HepG2 (cell line): ENCODE measurements at regions not wholly inside any gene's neighbourhood (a gene's known extent, or its start where the extent isn't known, plus 50 kb on each side); places are given as distances from the start of the nearest gene placed in this dataset.

Experiments
- ATAC-seq: fragments of 200-7000 bp; cut with Tn5 transposase; 3 replicates; pipeline ENCODE4 v1.9.1; 2020; ENCODE audit warnings: mild to moderate bottlenecking, moderate library complexity
- BruUV-seq: library from RNA; stranded (reverse); fragments of 400-500 nt; replicated peaks from 2 replicates; lab custom pipeline; 2021; lab: Mats Ljungman, UMichigan
- CTCF ChIA-PET: fragments of 300-600 bp; formaldehyde crosslinking; extraction: SDS; loops from one replicate; lab custom pipeline; 2021; ENCODE audit warnings: low total read pairs, inconsistent platforms, low intra/inter-chr PET ratio; lab: Yijun Ruan, JAX
- POLR2A ChIA-PET: fragments of 350-600 bp; sonication (Branson Sonifier 250); formaldehyde crosslinking; loops from one replicate; lab custom pipeline; 2020; ENCODE audit warnings: antibody characterized with exemption, inconsistent platforms; lab: Yijun Ruan, JAX
- DNase-seq: peaks from one replicate; pipeline ENCODE4 v3.0.0-alpha.2; 2015; ENCODE audit warnings: low spot score
- FAIRE-seq: peaks from 3 replicates; lab custom pipeline; 2011; peaks lifted over from hg19 to GRCh38; lab: Jason Lieb, UNC
- H2AFZ ChIP-seq: one replicate; pipeline ENCODE4 v1.6.1; 2011; ENCODE audit warnings: low read length, inconsistent platforms
- H3K27ac ChIP-seq: fragments of 300-600 bp; 3 replicates; pipeline ENCODE4 v1.8.0; 2011; ENCODE audit warnings: mixed run types, mild to moderate bottlenecking, mixed read lengths, low read length, inconsistent platforms; ENCODE audit not compliant: insufficient read depth; ENCODE audit errors: extremely low read length
- H3K27me3 ChIP-seq, 2 experiments: fragments of 200-600 bp in 1 of 2; 2 replicates in 1 of 2; 3 replicates in 1 of 2; pipeline versions ENCODE4 v1.6.0 to v1.8.0; 2011; ENCODE audit warnings: low read length in 2 of 2, mild to moderate bottlenecking in 2 of 2, moderate library complexity in 2 of 2, inconsistent platforms in 1 of 2; ENCODE audit not compliant: insufficient read depth in 2 of 2, control insufficient read depth in 1 of 2
- H3K36me3 ChIP-seq, 2 experiments: fragments of 200-600 bp in 1 of 2; replicated peaks in 1 of 2; 2 replicates in 1 of 2; 3 replicates in 1 of 2; pipeline versions ENCODE4 v1.5.1 to v1.8.0; 2011; ENCODE audit warnings: low read length in 2 of 2, inconsistent platforms in 1 of 2; ENCODE audit not compliant: insufficient read depth in 2 of 2, control insufficient read depth in 1 of 2
- H3K4me1 ChIP-seq: 2 replicates; pipeline ENCODE4 v1.5.1; 2012; ENCODE audit warnings: low read length, inconsistent platforms; ENCODE audit not compliant: insufficient read depth
- H3K4me2 ChIP-seq: 2 replicates; pipeline ENCODE4 v1.6.0; 2011; ENCODE audit warnings: low read depth, low read length, inconsistent platforms
- H3K4me3 ChIP-seq, 3 experiments: fragments of 200-600 bp in 1 of 3; sonication (generic), shearing (Covaris generic) in 1 of 3; replicated peaks in 1 of 3; 2 replicates each; pipeline ENCODE4 v1.5.1; 2011 to 2016; ENCODE audit warnings: low read length in 3 of 3, inconsistent platforms in 2 of 3, low read depth in 2 of 3, mild to moderate bottlenecking in 2 of 3, control low read depth in 1 of 3, mixed read lengths in 1 of 3; ENCODE audit not compliant: insufficient read depth in 1 of 3
- H3K79me2 ChIP-seq: one replicate; pipeline ENCODE4 v1.6.1; 2011; ENCODE audit warnings: low read length, inconsistent platforms; ENCODE audit not compliant: insufficient read depth
- H3K9ac ChIP-seq: 2 replicates; pipeline ENCODE4 v1.6.0; 2011; ENCODE audit warnings: mild to moderate bottlenecking, low read depth, low read length, inconsistent platforms; ENCODE audit not compliant: insufficient read depth
- H3K9me3 ChIP-seq: 2 replicates; pipeline ENCODE4 v1.5.1; 2012; ENCODE audit warnings: mild to moderate bottlenecking, low read length
- H4K20me1 ChIP-seq: 2 replicates; pipeline ENCODE4 v1.6.0; 2011; ENCODE audit warnings: inconsistent platforms, mild to moderate bottlenecking, low read length, moderate library complexity; ENCODE audit not compliant: insufficient read depth
- ATF7 ChIP-seq, 2 experiments: fragments of 450-650 bp in 1 of 2; sonication (generic) in 1 of 2; formaldehyde crosslinking in 1 of 2; IDR thresholded peaks; 2 replicates each; pipeline versions ENCODE4 v1.4.0 to v1.6.1; 2016 to 2020; ENCODE audit warnings: antibody characterized with exemption in 1 of 2, mild to moderate bottlenecking in 1 of 2, missing genetic modification reagents in 1 of 2
- CREB1 ChIP-seq, 2 experiments: fragments of 450-650 bp in 1 of 2; IDR thresholded peaks; 2 replicates each; pipeline ENCODE4 v1.6.1; 2016 to 2017; ENCODE audit warnings: control low read depth in 1 of 2, mild to moderate bottlenecking in 1 of 2, missing compliant biosample characterization in 1 of 2, missing genetic modification characterization in 1 of 2
- FOXP1 ChIP-seq, 2 experiments: fragments of 450-650 bp in 1 of 2; IDR thresholded peaks; 2 replicates each; pipeline ENCODE4 v1.6.1; 2017 to 2018; ENCODE audit warnings: antibody characterized with exemption in 1 of 2
- HMG20B ChIP-seq: conservative IDR thresholded peaks from 2 replicates; pipeline ENCODE4 v1.6.1; 2016; ENCODE audit warnings: missing genetic modification reagents, missing compliant biosample characterization
- MAFF ChIP-seq: IDR thresholded peaks from 2 replicates; pipeline ENCODE4 v1.6.1; 2011; ENCODE audit warnings: low read depth, low read length, improper control_type of control experiment
- MAFK ChIP-seq, 2 experiments: IDR thresholded peaks in 1 of 2; conservative IDR thresholded peaks in 1 of 2; 2 replicates each; pipeline ENCODE4 v1.6.1; 2011; ENCODE audit warnings: improper control_type of control experiment in 2 of 2, low read length in 2 of 2
- ZFP36L2 ChIP-seq: sonication (generic); formaldehyde crosslinking; IDR thresholded peaks from 2 replicates; pipeline ENCODE4 v1.4.0; 2020; ENCODE audit warnings: missing genetic modification reagents
- ZFP90 ChIP-seq: sonication (generic); formaldehyde crosslinking; IDR thresholded peaks from 2 replicates; pipeline ENCODE4 v1.8.0; 2022; ENCODE audit warnings: missing genetic modification reagents, mild to moderate bottlenecking, inconsistent platforms, borderline replicate concordance
- WGBS: methylation state at CpG from one replicate; pipeline ENCODE4 v1.1.6; 2017; ENCODE audit warnings: low lambda C conversion rate; 5-methylcytosine and 5-hydroxymethylcytosine counted together
- in situ Hi-C: cut with HindIII; loops from 2 replicates; pipeline ENCODE4 v1.10.0; 2017; ENCODE audit warnings: low pct_unique_long_range_greater_than_20kb; ENCODE audit not compliant: extremely low pct_ligation_motif_present
- intact Hi-C: fragments of 100-400 bp; cut with micrococcal nuclease; formaldehyde crosslinking; loops from one replicate; pipeline ENCODE4 v1.10.0; 2022; ENCODE audit not compliant: unreplicated experiment
- TF ChIP-seq, protein P1 (sequence below): sonication (generic); formaldehyde crosslinking; IDR thresholded peaks from 2 replicates; pipeline ENCODE4 v1.5.1; 2020; ENCODE audit warnings: missing genetic modification reagents, mild to moderate bottlenecking, borderline replicate concordance
- TF ChIP-seq, protein P2 (sequence below): sonication (generic); formaldehyde crosslinking; IDR thresholded peaks from 2 replicates; pipeline ENCODE4 v1.8.0; 2022; ENCODE audit warnings: mild to moderate bottlenecking, missing genetic modification reagents, moderate library complexity

DNA sequence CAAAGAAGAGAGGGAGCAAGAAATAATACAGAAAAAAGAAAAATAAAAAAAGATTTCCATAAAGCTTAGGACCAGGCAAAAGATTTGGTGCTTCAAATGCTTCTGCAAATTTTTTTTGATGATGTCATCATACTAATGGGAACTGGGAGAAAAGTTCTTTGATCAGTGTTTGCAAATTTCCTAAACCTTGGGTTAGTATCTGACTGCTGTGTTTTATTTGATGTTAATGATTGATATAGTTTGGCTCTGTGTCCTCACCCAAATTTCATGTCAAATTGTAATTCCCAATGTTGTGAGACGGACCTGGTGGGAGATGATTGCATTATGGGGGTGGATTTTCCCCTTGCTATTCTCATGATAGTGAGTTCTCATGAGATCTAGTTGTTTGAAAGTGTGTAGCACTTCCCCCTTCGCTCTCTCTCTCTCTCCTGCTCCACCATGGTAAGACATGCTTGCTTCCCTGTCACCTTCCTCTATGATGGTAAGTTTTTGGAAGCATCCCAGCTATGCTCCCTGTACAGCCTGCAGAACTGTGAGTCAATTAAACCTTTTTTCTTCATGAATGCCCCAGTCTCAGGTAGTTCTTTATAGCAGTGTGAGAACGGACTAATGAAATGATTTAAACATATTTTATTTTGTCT, 72.6 kb downstream of the TMEM100 start:
- ChIA-PET CTCF (no interaction called here), POLR2A (no interaction called here)
- Histone ChIP-seq H4K20me1 (no peaks in the 10 kb centered on the region), H3K79me2 (no peaks in the 10 kb centered on the region), H3K9ac (no peak overlapping the region), H3K4me1 (no peaks in the 10 kb centered on the region), H3K4me2 (no peak overlapping the region), H2AFZ (no peak overlapping the region), H3K9me3 (no peaks in the 10 kb centered on the region), H3K27ac (no peak overlapping the region), H3K36me3 (no peaks in the 10 kb centered on the region), H3K27me3 (peaks cover 0 to 4% of the 10 kb centered on the region in 2 experiments; a peak in 1 of 5 replicates), H3K4me3 (no peak overlapping the region)
- 0% methylated on average over 3 of the region's 3 CpGs for WGBS
- BruUV-seq = no TSS peak
- ATAC-seq (no peak), FAIRE-seq (no peak), DNase-seq (no peak)
- intact Hi-C loops (no loop called here), in situ Hi-C loops (no loop called here)
- TF ChIP-seq ATF7 (IDR thresholded peaks at IDR 0.05) (peak; percentile 97), ATF7 (CRISPR knock-in tag; IDR thresholded peaks at IDR 0.05) (no peak), MAFF (peak; percentile 58), ZFP36L2 (CRISPR knock-in tag) (no peak), MAFK (conservative IDR thresholded peaks at IDR 0.05 in 1 of 2, IDR thresholded peaks at IDR 0.05 in 1 of 2; ENCODE audit: low read length in 2 of 2) (peak; percentile 78 to 80), CREB1 (IDR thresholded peaks at IDR 0.05) (peak; percentile 65), CREB1 (CRISPR knock-in tag; IDR thresholded peaks at IDR 0.05) (no peak), FOXP1 (IDR thresholded peaks at IDR 0.05) (no peak), FOXP1 (CRISPR knock-in tag; IDR thresholded peaks at IDR 0.05) (no peak), HMG20B (no peak), ZFP90 (CRISPR knock-in tag) (no peak)
- TF ChIP-seq, protein P1, sequence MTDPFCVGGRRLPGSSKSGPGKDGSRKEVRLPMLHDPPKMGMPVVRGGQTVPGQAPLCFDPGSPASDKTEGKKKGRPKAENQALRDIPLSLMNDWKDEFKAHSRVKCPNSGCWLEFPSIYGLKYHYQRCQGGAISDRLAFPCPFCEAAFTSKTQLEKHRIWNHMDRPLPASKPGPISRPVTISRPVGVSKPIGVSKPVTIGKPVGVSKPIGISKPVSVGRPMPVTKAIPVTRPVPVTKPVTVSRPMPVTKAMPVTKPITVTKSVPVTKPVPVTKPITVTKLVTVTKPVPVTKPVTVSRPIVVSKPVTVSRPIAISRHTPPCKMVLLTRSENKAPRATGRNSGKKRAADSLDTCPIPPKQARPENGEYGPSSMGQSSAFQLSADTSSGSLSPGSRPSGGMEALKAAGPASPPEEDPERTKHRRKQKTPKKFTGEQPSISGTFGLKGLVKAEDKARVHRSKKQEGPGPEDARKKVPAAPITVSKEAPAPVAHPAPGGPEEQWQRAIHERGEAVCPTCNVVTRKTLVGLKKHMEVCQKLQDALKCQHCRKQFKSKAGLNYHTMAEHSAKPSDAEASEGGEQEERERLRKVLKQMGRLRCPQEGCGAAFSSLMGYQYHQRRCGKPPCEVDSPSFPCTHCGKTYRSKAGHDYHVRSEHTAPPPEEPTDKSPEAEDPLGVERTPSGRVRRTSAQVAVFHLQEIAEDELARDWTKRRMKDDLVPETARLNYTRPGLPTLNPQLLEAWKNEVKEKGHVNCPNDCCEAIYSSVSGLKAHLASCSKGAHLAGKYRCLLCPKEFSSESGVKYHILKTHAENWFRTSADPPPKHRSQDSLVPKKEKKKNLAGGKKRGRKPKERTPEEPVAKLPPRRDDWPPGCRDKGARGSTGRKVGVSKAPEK (CRISPR knock-in tag) = no peak
- TF ChIP-seq, protein P2, sequence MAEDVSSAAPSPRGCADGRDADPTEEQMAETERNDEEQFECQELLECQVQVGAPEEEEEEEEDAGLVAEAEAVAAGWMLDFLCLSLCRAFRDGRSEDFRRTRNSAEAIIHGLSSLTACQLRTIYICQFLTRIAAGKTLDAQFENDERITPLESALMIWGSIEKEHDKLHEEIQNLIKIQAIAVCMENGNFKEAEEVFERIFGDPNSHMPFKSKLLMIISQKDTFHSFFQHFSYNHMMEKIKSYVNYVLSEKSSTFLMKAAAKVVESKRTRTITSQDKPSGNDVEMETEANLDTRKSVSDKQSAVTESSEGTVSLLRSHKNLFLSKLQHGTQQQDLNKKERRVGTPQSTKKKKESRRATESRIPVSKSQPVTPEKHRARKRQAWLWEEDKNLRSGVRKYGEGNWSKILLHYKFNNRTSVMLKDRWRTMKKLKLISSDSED (CRISPR knock-in tag) = no peak
